ENCODE measurements at regions not wholly inside any gene's neighbourhood (a gene's known extent, or its start where the extent isn't known, plus 50 kb on each side); places are given as distances from the start of the nearest gene placed in this dataset.

DNA sequence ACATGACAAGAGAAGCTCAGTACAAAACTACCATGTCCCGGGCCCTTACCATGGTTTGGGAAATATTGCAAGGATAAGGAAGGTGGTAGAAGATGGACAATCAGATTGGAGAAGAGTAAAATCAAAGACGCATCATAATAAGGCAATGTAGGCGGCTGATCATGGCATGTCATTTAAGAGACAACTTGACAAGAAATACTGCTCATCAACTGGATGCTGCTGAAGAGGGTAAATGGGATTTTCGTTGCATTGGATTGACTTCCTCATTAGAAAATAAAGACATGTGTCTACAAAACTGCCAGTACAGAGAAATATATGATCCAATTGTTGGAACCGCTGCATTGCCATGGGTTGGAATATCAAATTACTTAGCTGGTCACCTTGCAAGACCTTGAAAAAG lies 238.3 kb upstream of the NCKAP5 start:
- Histone ChIP-seq H3K27ac (ENCODE audit: extremely low read depth, low read depth, low read length) (no peak overlapping the region), H3K79me2 (ENCODE audit: control insufficient read depth, insufficient read depth, low read length) (no peaks in the 10 kb centered on the region), H3K4me3 (no peak overlapping the region), H3K4me2 (ENCODE audit: insufficient read depth, low read length) (no peak overlapping the region), H2AFZ (ENCODE audit: low read depth, low read length) (no peak overlapping the region), H3K9me1 (ENCODE audit: control insufficient read depth, insufficient read depth, low read length) (no peaks in the 10 kb centered on the region), H3K9me3 (replicated peaks; ENCODE audit: control insufficient read depth, insufficient read depth, low read depth, low read length) (no peaks in the 10 kb centered on the region), H3K9ac (ENCODE audit: insufficient read depth in 1 of 2, low read depth in 2 of 2, low read length in 2 of 2) (no peak overlapping the region), H3K27me3 (ENCODE audit: control insufficient read depth in 2 of 2, insufficient read depth in 2 of 2, low read length in 2 of 2) (no peaks in the 10 kb centered on the region), H4K20me1 (replicated peaks; ENCODE audit: control insufficient read depth, insufficient read depth, low read length) (no peaks in the 10 kb centered on the region), H3K36me3 (ENCODE audit: control insufficient read depth, insufficient read depth, low read length) (no peaks in the 10 kb centered on the region), H3K4me1 (replicated peaks in 1 of 2; ENCODE audit: control insufficient read depth in 2 of 2, insufficient read depth in 2 of 2, low read length in 2 of 2) (no peaks in the 10 kb centered on the region)
- DNase-seq (ENCODE audit: extremely low read depth in 1 of 4, low spot score in 3 of 4) = no peak
- WGBS (ENCODE audit: insufficient coverage, low coverage, missing lambda C conversion rate) = 0% methylated on average over 5 of the region's 5 CpGs
- BruUV-seq (replicated peaks) = no TSS peak
- in situ Hi-C loops (cut with MboI) = no loop called here
- no peak for TF ChIP-seq RAD21 (CRISPR knock-in tag; conservative IDR thresholded peaks at IDR 0.05 in 1 of 2, IDR thresholded peaks at IDR 0.05 in 1 of 2)
- TF ChIP-seq SIN3B (IDR thresholded peaks at IDR 0.05; ENCODE audit: low read depth) = no peak
- TF ChIP-seq SMARCA4 (IDR thresholded peaks at IDR 0.05) = no peak
- TF ChIP-seq SMARCE1 (IDR thresholded peaks at IDR 0.05) = no peak
- no peak for TF ChIP-seq ZNF444 (CRISPR knock-in tag; IDR thresholded peaks at IDR 0.05)
- no peak for TF ChIP-seq E2F5 (CRISPR knock-in tag; IDR thresholded peaks at IDR 0.05)
- TF ChIP-seq SRF (CRISPR knock-in tag; IDR thresholded peaks at IDR 0.05) = no peak
- TF ChIP-seq, protein P1, sequence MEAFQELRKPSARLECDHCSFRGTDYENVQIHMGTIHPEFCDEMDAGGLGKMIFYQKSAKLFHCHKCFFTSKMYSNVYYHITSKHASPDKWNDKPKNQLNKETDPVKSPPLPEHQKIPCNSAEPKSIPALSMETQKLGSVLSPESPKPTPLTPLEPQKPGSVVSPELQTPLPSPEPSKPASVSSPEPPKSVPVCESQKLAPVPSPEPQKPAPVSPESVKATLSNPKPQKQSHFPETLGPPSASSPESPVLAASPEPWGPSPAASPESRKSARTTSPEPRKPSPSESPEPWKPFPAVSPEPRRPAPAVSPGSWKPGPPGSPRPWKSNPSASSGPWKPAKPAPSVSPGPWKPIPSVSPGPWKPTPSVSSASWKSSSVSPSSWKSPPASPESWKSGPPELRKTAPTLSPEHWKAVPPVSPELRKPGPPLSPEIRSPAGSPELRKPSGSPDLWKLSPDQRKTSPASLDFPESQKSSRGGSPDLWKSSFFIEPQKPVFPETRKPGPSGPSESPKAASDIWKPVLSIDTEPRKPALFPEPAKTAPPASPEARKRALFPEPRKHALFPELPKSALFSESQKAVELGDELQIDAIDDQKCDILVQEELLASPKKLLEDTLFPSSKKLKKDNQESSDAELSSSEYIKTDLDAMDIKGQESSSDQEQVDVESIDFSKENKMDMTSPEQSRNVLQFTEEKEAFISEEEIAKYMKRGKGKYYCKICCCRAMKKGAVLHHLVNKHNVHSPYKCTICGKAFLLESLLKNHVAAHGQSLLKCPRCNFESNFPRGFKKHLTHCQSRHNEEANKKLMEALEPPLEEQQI (IDR thresholded peaks at IDR 0.05) = no peak
- ChIA-PET POLR2A (no interaction called here), CTCF (ENCODE audit: low intra/inter-chr PET ratio) (no interaction called here)
- FAIRE-seq = no peak
- intact Hi-C loops (cut with micrococcal nuclease) = no loop called here
- no peak for ATAC-seq
